Bronchial epithelial cell (primary cell): ENCODE measurements at regions not wholly inside any gene's neighbourhood (a gene's known extent, or its start where the extent isn't known, plus 50 kb on each side); places are given as distances from the start of the nearest gene placed in this dataset.

Experiments
- DNase-seq: peaks from one replicate; pipeline ENCODE4 v3.0.0-alpha.2; 2010; ENCODE audit warnings: low read depth
- FAIRE-seq: peaks from 2 replicates; lab custom pipeline; 2011; peaks lifted over from hg19 to GRCh38; lab: Jason Lieb, UNC
- H3K27me3 ChIP-seq: 2 replicates; pipeline ENCODE4 v1.5.1; 2011; ENCODE audit warnings: low read length; ENCODE audit not compliant: control insufficient read depth, insufficient read depth
- H3K36me3 ChIP-seq: 2 replicates; pipeline ENCODE4 v1.5.1; 2011; ENCODE audit warnings: low read length; ENCODE audit not compliant: control insufficient read depth, insufficient read depth
- H3K4me3 ChIP-seq: 2 replicates; pipeline ENCODE4 v1.5.1; 2011; ENCODE audit warnings: mild to moderate bottlenecking, low read depth, low read length, control low read depth
- CTCF ChIP-seq: IDR thresholded peaks from 2 replicates; pipeline ENCODE4 v1.5.1; 2011; ENCODE audit warnings: mild to moderate bottlenecking, moderate library complexity, low read length, control low read depth, inconsistent platforms; ENCODE audit not compliant: insufficient read depth, severe bottlenecking

- H3K27me3 ChIP-seq = no peaks in the 10 kb centered on the region
- no peak for FAIRE-seq
- H3K4me3 ChIP-seq = no peak overlapping the region
- no peak for TF ChIP-seq CTCF
- H3K36me3 ChIP-seq = no peaks in the 10 kb centered on the region
- DNase-seq = peak; percentile 88
These were observed 63.2 kb upstream of the ELL2 start for GRCh38 chr5:96024683-96025475.

GRCh38 chr5:96023518-96023917, 61.9 kb upstream of the ELL2 start:
- DNase-seq = peak; percentile 76
- no peaks in the 10 kb centered on the region for H3K27me3 ChIP-seq
- no peak for FAIRE-seq
- H3K4me3 ChIP-seq = no peak overlapping the region
- no peak for TF ChIP-seq CTCF
- no peaks in the 10 kb centered on the region for H3K36me3 ChIP-seq

DNA sequence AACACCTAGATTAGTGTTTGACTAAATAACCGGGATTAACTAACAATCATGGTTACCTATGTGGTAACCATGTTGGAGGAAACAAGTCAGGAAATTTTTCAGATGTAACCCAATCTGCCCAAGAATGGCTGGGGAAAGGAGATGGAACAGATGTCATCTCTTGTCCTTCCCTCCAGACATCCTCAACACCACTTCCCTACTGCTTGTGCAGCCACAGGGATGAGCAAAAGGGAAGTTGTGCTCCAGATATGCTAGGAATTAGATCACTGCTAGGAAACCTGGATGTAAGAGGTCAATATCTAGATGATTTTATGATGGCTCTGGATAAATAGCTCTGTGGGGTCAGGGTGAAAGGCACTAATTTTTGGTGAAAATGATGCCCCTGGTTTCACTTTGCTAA, 61.3 kb upstream of the ELL2 start:
- no peak for FAIRE-seq

GRCh38 chr5:96017951-96018350, 56.3 kb upstream of the ELL2 start:
- H3K36me3 ChIP-seq = no peaks in the 10 kb centered on the region
- H3K4me3 ChIP-seq = no peak overlapping the region
- no peak for TF ChIP-seq CTCF
- FAIRE-seq (no peak), DNase-seq (peak; percentile 92)
- H3K27me3 ChIP-seq = no peaks in the 10 kb centered on the region

More for the DNA sequence above, 61.3 kb upstream of the ELL2 start:
- H3K4me3 ChIP-seq = no peak overlapping the region
- TF ChIP-seq CTCF = no peak
- no peaks in the 10 kb centered on the region for H3K27me3 ChIP-seq
- no peak for DNase-seq
- H3K36me3 ChIP-seq = no peaks in the 10 kb centered on the region

DNA sequence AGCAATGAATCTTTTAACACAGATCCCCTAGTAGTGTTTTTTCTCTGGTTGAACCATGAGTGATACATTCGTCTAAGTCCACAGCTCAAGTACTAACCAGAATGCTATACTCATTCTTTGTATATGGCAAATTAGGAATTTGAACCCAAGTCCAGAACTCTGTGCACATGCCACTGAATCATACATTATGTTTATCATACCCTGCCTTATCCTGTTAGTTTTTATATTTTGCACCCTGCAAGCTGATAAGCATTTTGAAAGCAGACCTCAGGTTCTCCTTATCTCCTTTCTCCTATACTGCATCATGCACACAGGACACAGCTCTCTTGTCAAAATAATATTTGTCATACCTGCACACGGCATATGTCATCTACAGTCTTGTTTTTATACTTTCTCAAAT, 54.6 kb upstream of the ELL2 start:
- Histone ChIP-seq H3K27me3 (no peaks in the 10 kb centered on the region), H3K36me3 (no peaks in the 10 kb centered on the region), H3K4me3 (no peak overlapping the region)
- DNase-seq = no peak
- no peak for FAIRE-seq
- TF ChIP-seq CTCF = no peak

GRCh38 chr5:96015709-96016108, 54.1 kb upstream of the ELL2 start:
- Histone ChIP-seq H3K36me3 (no peaks in the 10 kb centered on the region), H3K4me3 (no peak overlapping the region), H3K27me3 (no peaks in the 10 kb centered on the region)
- FAIRE-seq = no peak
- no peak for TF ChIP-seq CTCF
- no peak for DNase-seq
